ENCODE measurements at regions not wholly inside any gene's neighbourhood (a gene's known extent, or its start where the extent isn't known, plus 50 kb on each side); places are given as distances from the start of the nearest gene placed in this dataset.

DNA sequence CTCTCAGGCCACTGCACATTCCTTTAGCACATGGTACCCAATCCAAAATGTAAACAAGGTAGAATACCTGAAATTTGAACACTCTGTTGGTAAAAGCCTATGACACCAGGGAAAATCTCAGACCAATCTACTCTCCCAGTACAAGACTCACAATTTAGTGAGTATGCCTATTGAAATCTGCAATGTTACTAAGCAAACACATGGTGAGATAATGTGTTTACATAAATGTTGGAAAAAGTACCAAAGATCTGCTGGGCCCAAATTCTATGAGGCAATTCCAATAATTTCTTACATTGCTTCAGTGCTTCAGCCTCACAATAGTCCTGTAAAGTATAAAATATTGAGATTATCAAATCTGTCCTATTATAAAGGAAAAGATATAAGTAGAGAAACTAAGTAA, 536.1 kb downstream of the PYDC2 start:
- Histone ChIP-seq H3K9ac (ENCODE audit: low read depth, low read length, poor library complexity) (no peak overlapping the region), H3K4me2 (ENCODE audit: insufficient read depth, low read length, poor library complexity, severe bottlenecking) (no peak overlapping the region), H2AK5ac (ENCODE audit: low read depth, low read length) (no peak overlapping the region), H3K4me3 (ENCODE audit: low read length in 2 of 2) (no peak overlapping the region), H3K36me3 (replicated peaks in 1 of 2; ENCODE audit: control insufficient read depth in 2 of 2, insufficient read depth in 2 of 2, low read length in 2 of 2) (no peaks in the 10 kb centered on the region), H3K27ac (replicated peaks; ENCODE audit: low read length) (no peak overlapping the region), H3K18ac (ENCODE audit: low read length) (no peak overlapping the region), H2AFZ (ENCODE audit: low read length) (no peak overlapping the region), H3K4me1 (ENCODE audit: control insufficient read depth in 2 of 2, insufficient read depth in 1 of 2, low read depth in 1 of 2, low read length in 2 of 2) (peaks cover 2% of the 10 kb centered on the region in 2 donors), H2BK12ac (ENCODE audit: low read length) (no peak overlapping the region), H4K8ac (ENCODE audit: low read depth, low read length) (no peak overlapping the region), H3K23ac (ENCODE audit: low read depth, low read length, poor library complexity) (no peak overlapping the region), H4K91ac (ENCODE audit: low read depth, low read length, poor library complexity) (no peak overlapping the region), H2BK15ac (ENCODE audit: low read length) (no peak overlapping the region), H2BK5ac (ENCODE audit: low read length) (no peak overlapping the region), H3K9me3 (replicated peaks in 1 of 2; ENCODE audit: control insufficient read depth in 2 of 2, insufficient read depth in 1 of 2, low read depth in 1 of 2, low read length in 2 of 2) (peaks cover 3 to 6% of the 10 kb centered on the region in 2 donors), H2BK120ac (ENCODE audit: low read depth, low read length) (no peak overlapping the region), H3K27me3 (ENCODE audit: control insufficient read depth in 3 of 3, insufficient read depth in 3 of 3, low read depth in 1 of 3, low read length in 3 of 3) (no peaks in the 10 kb centered on the region), H3K14ac (ENCODE audit: low read length) (no peak overlapping the region), H3K79me1 (ENCODE audit: low read depth, low read length) (no peaks in the 10 kb centered on the region), H3K4ac (ENCODE audit: low read length) (no peak overlapping the region)
- no peak for DNase-seq (ENCODE audit: low spot score)

DNA sequence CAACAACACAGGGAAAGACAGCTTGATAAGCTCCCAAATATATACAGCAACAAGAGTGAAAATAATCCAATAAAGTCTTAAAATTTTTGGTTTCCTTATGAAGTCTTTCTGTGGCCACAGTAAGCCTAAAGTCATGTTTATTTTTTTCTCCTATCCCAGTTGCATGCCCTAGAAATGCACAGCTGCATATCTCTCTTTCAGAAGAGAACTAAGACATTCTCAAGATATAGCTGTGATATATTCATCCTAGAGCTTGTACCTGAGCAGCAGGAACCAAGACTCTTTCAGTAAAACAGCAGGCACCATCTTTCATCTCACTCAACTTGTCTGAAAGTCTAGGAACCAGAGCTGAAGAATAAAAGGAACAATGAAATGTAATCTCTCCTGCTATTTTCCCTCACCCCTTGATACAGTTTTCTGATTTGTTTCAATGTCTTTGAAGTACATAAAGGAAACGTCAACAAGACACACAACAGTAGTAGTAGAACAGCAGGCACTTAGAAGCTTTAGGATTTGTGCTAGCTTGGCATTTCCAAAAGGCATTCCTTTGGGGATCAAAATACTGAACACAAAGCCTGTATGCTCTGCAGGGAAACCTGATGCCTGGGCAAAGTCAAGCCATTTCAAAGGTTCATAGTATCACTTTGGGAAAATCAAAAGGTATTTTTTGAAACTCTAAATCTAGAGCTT, 536.8 kb downstream of the PYDC2 start:
- no peak overlapping the region for H2BK15ac ChIP-seq (ENCODE audit: low read length)
- H4K8ac ChIP-seq (ENCODE audit: low read depth, low read length): no peak overlapping the region
- H3K4me1 ChIP-seq (ENCODE audit: control insufficient read depth in 2 of 2, insufficient read depth in 1 of 2, low read depth in 1 of 2, low read length in 2 of 2): peaks cover 2% of the 10 kb centered on the region in 2 donors
- no peak overlapping the region for H2BK120ac ChIP-seq (ENCODE audit: low read depth, low read length)
- no peaks in the 10 kb centered on the region for H3K27me3 ChIP-seq (ENCODE audit: control insufficient read depth in 3 of 3, insufficient read depth in 3 of 3, low read depth in 1 of 3, low read length in 3 of 3)
- DNase-seq (ENCODE audit: low spot score): peak; percentile 56
- H3K14ac ChIP-seq (ENCODE audit: low read length): no peak overlapping the region
- H3K27ac ChIP-seq (replicated peaks; ENCODE audit: low read length): no peak overlapping the region
- H3K4me2 ChIP-seq (ENCODE audit: insufficient read depth, low read length, poor library complexity, severe bottlenecking): no peak overlapping the region
- H3K18ac ChIP-seq (ENCODE audit: low read length): no peak overlapping the region
- no peaks in the 10 kb centered on the region for H3K79me1 ChIP-seq (ENCODE audit: low read depth, low read length)
- no peak overlapping the region for H3K9ac ChIP-seq (ENCODE audit: low read depth, low read length, poor library complexity)
- no peak overlapping the region for H3K23ac ChIP-seq (ENCODE audit: low read depth, low read length, poor library complexity)
- no CpG with 5 or more reads among the region's 1 CpG for WGBS, 2 donors (ENCODE audit: extremely low coverage in 2 of 2, insufficient read length in 2 of 2, insufficient replicate concordance in 1 of 2)
- no peak overlapping the region for H2BK5ac ChIP-seq (ENCODE audit: low read length)
- H3K36me3 ChIP-seq (replicated peaks in 1 of 2; ENCODE audit: control insufficient read depth in 2 of 2, insufficient read depth in 2 of 2, low read length in 2 of 2): no peaks in the 10 kb centered on the region
- H3K4me3 ChIP-seq (ENCODE audit: low read length in 2 of 2): no peak overlapping the region
- no peak overlapping the region for H2AK5ac ChIP-seq (ENCODE audit: low read depth, low read length)
- H3K9me3 ChIP-seq (replicated peaks in 1 of 2; ENCODE audit: control insufficient read depth in 2 of 2, insufficient read depth in 1 of 2, low read depth in 1 of 2, low read length in 2 of 2): peaks cover 3 to 6% of the 10 kb centered on the region in 2 donors
- H3K4ac ChIP-seq (ENCODE audit: low read length): no peak overlapping the region
- H2BK12ac ChIP-seq (ENCODE audit: low read length): no peak overlapping the region
- H4K91ac ChIP-seq (ENCODE audit: low read depth, low read length, poor library complexity): no peak overlapping the region
- H2AFZ ChIP-seq (ENCODE audit: low read length): peak overlapping the region; percentile 56

DNA sequence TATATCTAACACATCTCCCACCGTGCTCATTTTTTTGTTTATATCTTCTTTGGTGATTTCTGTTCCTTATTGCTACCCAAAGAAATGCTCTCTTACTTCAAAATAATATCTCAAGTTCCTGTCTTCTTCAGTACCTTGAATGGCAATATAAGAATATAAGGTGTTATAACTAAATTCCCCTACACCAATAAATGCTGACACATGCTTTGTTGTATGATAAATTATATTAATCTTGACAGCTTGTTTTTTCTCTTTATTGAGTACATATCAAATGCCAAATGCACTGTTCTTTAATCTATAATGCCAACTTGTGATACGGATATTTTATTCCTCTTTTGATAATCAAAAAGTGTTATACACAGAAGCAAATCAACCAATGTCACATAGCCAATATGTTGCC, 540.3 kb downstream of the PYDC2 start:
- Histone ChIP-seq H2BK5ac (ENCODE audit: low read length) (no peak overlapping the region), H3K36me3 (replicated peaks in 1 of 2; ENCODE audit: control insufficient read depth in 2 of 2, insufficient read depth in 2 of 2, low read length in 2 of 2) (no peaks in the 10 kb centered on the region), H3K9ac (ENCODE audit: low read depth, low read length, poor library complexity) (no peak overlapping the region), H3K79me1 (ENCODE audit: low read depth, low read length) (no peaks in the 10 kb centered on the region), H3K4me2 (ENCODE audit: insufficient read depth, low read length, poor library complexity, severe bottlenecking) (no peak overlapping the region), H3K18ac (ENCODE audit: low read length) (no peak overlapping the region), H3K9me3 (replicated peaks in 1 of 2; ENCODE audit: control insufficient read depth in 2 of 2, insufficient read depth in 1 of 2, low read depth in 1 of 2, low read length in 2 of 2) (peaks cover under 1% of the 10 kb centered on the region in 2 donors), H2AFZ (ENCODE audit: low read length) (no peak overlapping the region), H2AK5ac (ENCODE audit: low read depth, low read length) (no peak overlapping the region), H3K4me1 (ENCODE audit: control insufficient read depth in 2 of 2, insufficient read depth in 1 of 2, low read depth in 1 of 2, low read length in 2 of 2) (peaks cover 2% of the 10 kb centered on the region in 2 donors), H3K14ac (ENCODE audit: low read length) (no peak overlapping the region), H4K8ac (ENCODE audit: low read depth, low read length) (no peak overlapping the region), H2BK12ac (ENCODE audit: low read length) (no peak overlapping the region), H3K23ac (ENCODE audit: low read depth, low read length, poor library complexity) (no peak overlapping the region), H3K27me3 (ENCODE audit: control insufficient read depth in 3 of 3, insufficient read depth in 3 of 3, low read depth in 1 of 3, low read length in 3 of 3) (no peaks in the 10 kb centered on the region), H4K91ac (ENCODE audit: low read depth, low read length, poor library complexity) (no peak overlapping the region), H3K4ac (ENCODE audit: low read length) (no peak overlapping the region), H2BK15ac (ENCODE audit: low read length) (no peak overlapping the region), H3K27ac (replicated peaks; ENCODE audit: low read length) (no peak overlapping the region), H3K4me3 (ENCODE audit: low read length in 2 of 2) (no peak overlapping the region), H2BK120ac (ENCODE audit: low read depth, low read length) (no peak overlapping the region)
- DNase-seq (ENCODE audit: low spot score): no peak
- WGBS, 2 donors (ENCODE audit: extremely low coverage in 2 of 2, insufficient read length in 2 of 2, insufficient replicate concordance in 1 of 2): no CpG with 5 or more reads among the region's 2 CpGs

DNA sequence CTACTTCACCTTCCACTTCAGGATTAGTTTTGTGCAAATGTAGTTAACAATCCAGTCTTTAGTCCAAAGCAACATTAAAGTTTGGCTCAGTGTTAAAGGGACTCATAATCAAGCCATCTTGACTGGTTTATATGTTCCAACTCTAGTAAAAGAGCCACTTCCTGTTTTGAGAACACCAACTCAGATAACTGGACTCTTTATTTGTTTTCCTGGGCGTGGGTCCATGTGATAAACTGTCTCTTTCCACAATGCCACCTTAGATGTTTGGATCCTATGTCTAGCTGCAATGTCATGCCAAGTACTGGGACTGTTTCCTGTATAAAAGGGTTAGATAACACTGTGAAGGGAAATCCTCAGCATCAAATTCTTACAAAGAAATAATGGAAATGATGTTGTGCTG, 545.0 kb downstream of the PYDC2 start:
- no peak overlapping the region for H2AK5ac ChIP-seq (ENCODE audit: low read depth, low read length)
- no peaks in the 10 kb centered on the region for H3K79me1 ChIP-seq (ENCODE audit: low read depth, low read length)
- H2BK12ac ChIP-seq (ENCODE audit: low read length): no peak overlapping the region
- peaks cover 0 to 3% of the 10 kb centered on the region in 2 donors for H3K9me3 ChIP-seq (replicated peaks in 1 of 2; ENCODE audit: control insufficient read depth in 2 of 2, insufficient read depth in 1 of 2, low read depth in 1 of 2, low read length in 2 of 2)
- H2BK120ac ChIP-seq (ENCODE audit: low read depth, low read length): no peak overlapping the region
- no peak overlapping the region for H2BK15ac ChIP-seq (ENCODE audit: low read length)
- no peak overlapping the region for H3K27ac ChIP-seq (replicated peaks; ENCODE audit: low read length)
- H3K23ac ChIP-seq (ENCODE audit: low read depth, low read length, poor library complexity): no peak overlapping the region
- H2BK5ac ChIP-seq (ENCODE audit: low read length): no peak overlapping the region
- WGBS, 2 donors (ENCODE audit: extremely low coverage in 2 of 2, insufficient read length in 2 of 2, insufficient replicate concordance in 1 of 2): no CpG with 5 or more reads among the region's 1 CpG
- no peak overlapping the region for H3K4me3 ChIP-seq (ENCODE audit: low read length in 2 of 2)
- no peak overlapping the region for H3K4me2 ChIP-seq (ENCODE audit: insufficient read depth, low read length, poor library complexity, severe bottlenecking)
- H3K14ac ChIP-seq (ENCODE audit: low read length): no peak overlapping the region
- no peak overlapping the region for H4K8ac ChIP-seq (ENCODE audit: low read depth, low read length)
- H4K91ac ChIP-seq (ENCODE audit: low read depth, low read length, poor library complexity): no peak overlapping the region
- DNase-seq (ENCODE audit: low spot score): no peak
- no peak overlapping the region for H3K4ac ChIP-seq (ENCODE audit: low read length)
- H3K4me1 ChIP-seq (ENCODE audit: control insufficient read depth in 2 of 2, insufficient read depth in 1 of 2, low read depth in 1 of 2, low read length in 2 of 2): no peaks in the 10 kb centered on the region
- H3K18ac ChIP-seq (ENCODE audit: low read length): no peak overlapping the region
- no peaks in the 10 kb centered on the region for H3K36me3 ChIP-seq (replicated peaks in 1 of 2; ENCODE audit: control insufficient read depth in 2 of 2, insufficient read depth in 2 of 2, low read length in 2 of 2)
- no peaks in the 10 kb centered on the region for H3K27me3 ChIP-seq (ENCODE audit: control insufficient read depth in 3 of 3, insufficient read depth in 3 of 3, low read depth in 1 of 3, low read length in 3 of 3)
- H2AFZ ChIP-seq (ENCODE audit: low read length): no peak overlapping the region
- H3K9ac ChIP-seq (ENCODE audit: low read depth, low read length, poor library complexity): no peak overlapping the region

Measured in neuronal stem cell (in vitro differentiated cells).